ENCODE measurements at regions not wholly inside any gene's neighbourhood (a gene's known extent, or its start where the extent isn't known, plus 50 kb on each side); places are given as distances from the start of the nearest gene placed in this dataset.
A peak's percentile ranks its signal among the peaks of the same experiment; 100 is the strongest.

GRCh38 chr12:5194306-5194705 lies 150.6 kb downstream of the KCNA5 start:
- no peak overlapping the region for H3K4me3 Mint-ChIP-seq
- H3K27me3 Mint-ChIP-seq, result no peaks in the 10 kb centered on the region
- H3K27ac Mint-ChIP-seq, result no peak overlapping the region
- H3K9me3 Mint-ChIP-seq, result no peaks in the 10 kb centered on the region
- H3K4me1 Mint-ChIP-seq, result no peaks in the 10 kb centered on the region
- H3K36me3 Mint-ChIP-seq (ENCODE audit: low read depth), result no peaks in the 10 kb centered on the region
- DNase-seq, result no peak
- intact Hi-C loops (cut with micrococcal nuclease), result no loop called here

DNA sequence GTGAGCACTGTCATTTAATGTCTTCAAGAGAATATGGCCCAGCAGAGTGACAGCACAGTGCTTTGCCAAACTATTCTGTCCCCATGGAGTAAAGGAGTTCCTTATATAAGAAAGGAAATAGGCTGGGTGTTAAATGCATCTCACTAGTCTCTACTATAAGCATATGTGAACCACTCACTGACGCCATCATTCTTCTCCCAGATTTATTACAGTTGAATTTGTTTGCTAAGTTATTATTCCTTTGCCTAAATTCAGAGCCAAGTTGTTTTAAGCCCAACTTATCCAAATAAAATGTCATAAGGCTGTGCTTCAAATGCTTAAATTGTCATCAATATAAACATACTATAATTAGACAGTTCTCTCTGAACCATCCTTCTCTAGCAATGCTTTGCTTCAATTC lies 151.6 kb downstream of the KCNA5 start:
- H3K27ac Mint-ChIP-seq, result no peak overlapping the region
- intact Hi-C loops (cut with micrococcal nuclease), result no loop called here

GRCh38 chr12:5195691-5196090 lies 152.0 kb downstream of the KCNA5 start:
- Mint-ChIP-seq H3K36me3 (ENCODE audit: low read depth) (no peaks in the 10 kb centered on the region), H3K4me3 (no peak overlapping the region), H3K27me3 (peaks cover 2% of the 10 kb centered on the region), H3K9me3 (no peaks in the 10 kb centered on the region), H3K4me1 (no peaks in the 10 kb centered on the region), H3K27ac (no peak overlapping the region)
- DNase-seq, result no peak
- intact Hi-C loops (cut with micrococcal nuclease), result no loop called here

More for the DNA sequence above, 151.6 kb downstream of the KCNA5 start:
- Mint-ChIP-seq H3K4me3 (no peak overlapping the region), H3K4me1 (no peaks in the 10 kb centered on the region), H3K9me3 (no peaks in the 10 kb centered on the region), H3K27me3 (peaks cover 2% of the 10 kb centered on the region), H3K36me3 (ENCODE audit: low read depth) (no peaks in the 10 kb centered on the region)
- DNase-seq, result no peak

GRCh38 chr12:5197131-5197530 lies 153.5 kb downstream of the KCNA5 start:
- peaks cover 2% of the 10 kb centered on the region for H3K27me3 Mint-ChIP-seq

GRCh38 chr12:5197656-5198055 lies 154.0 kb downstream of the KCNA5 start:
- H3K4me3 Mint-ChIP-seq, result no peak overlapping the region
- H3K9me3 Mint-ChIP-seq, result no peaks in the 10 kb centered on the region
- H3K27ac Mint-ChIP-seq, result no peak overlapping the region
- H3K36me3 Mint-ChIP-seq (ENCODE audit: low read depth), result no peaks in the 10 kb centered on the region
- intact Hi-C loops (cut with micrococcal nuclease), result no loop called here
- no peak for DNase-seq
- H3K4me1 Mint-ChIP-seq, result no peaks in the 10 kb centered on the region
- peaks cover 2% of the 10 kb centered on the region for H3K27me3 Mint-ChIP-seq

More at GRCh38 chr12:5197131-5197530, 153.5 kb downstream of the KCNA5 start:
- no peak for DNase-seq
- intact Hi-C loops (cut with micrococcal nuclease), result no loop called here
- Mint-ChIP-seq H3K36me3 (ENCODE audit: low read depth) (no peaks in the 10 kb centered on the region), H3K4me3 (no peak overlapping the region), H3K27ac (no peak overlapping the region), H3K9me3 (no peaks in the 10 kb centered on the region), H3K4me1 (no peaks in the 10 kb centered on the region)

GRCh38 chr12:5200278-5201087 lies 156.8 kb downstream of the KCNA5 start:
- intact Hi-C loops (cut with micrococcal nuclease), result no loop called here
- peak; percentile 61 for DNase-seq
- H3K27ac Mint-ChIP-seq, result no peak overlapping the region

GRCh38 chr12:5201554-5202218 lies 158.0 kb downstream of the KCNA5 start:
- Mint-ChIP-seq H3K27me3 (peaks cover 2% of the 10 kb centered on the region), H3K36me3 (ENCODE audit: low read depth) (no peaks in the 10 kb centered on the region), H3K4me3 (no peak overlapping the region), H3K9me3 (no peaks in the 10 kb centered on the region), H3K4me1 (no peaks in the 10 kb centered on the region), H3K27ac (no peak overlapping the region)
- intact Hi-C loops (cut with micrococcal nuclease), result no loop called here
- no peak for DNase-seq

More at GRCh38 chr12:5200278-5201087, 156.8 kb downstream of the KCNA5 start:
- H3K4me3 Mint-ChIP-seq, result no peak overlapping the region
- H3K4me1 Mint-ChIP-seq, result no peaks in the 10 kb centered on the region
- H3K9me3 Mint-ChIP-seq, result no peaks in the 10 kb centered on the region
- H3K36me3 Mint-ChIP-seq (ENCODE audit: low read depth), result no peaks in the 10 kb centered on the region
- H3K27me3 Mint-ChIP-seq, result peaks cover 2% of the 10 kb centered on the region

- H3K4me1 Mint-ChIP-seq, result no peaks in the 10 kb centered on the region
- intact Hi-C loops (cut with micrococcal nuclease), result no loop called here
Observed at GRCh38 chr12:5203274-5203673, 159.6 kb downstream of the KCNA5 start.

DNA sequence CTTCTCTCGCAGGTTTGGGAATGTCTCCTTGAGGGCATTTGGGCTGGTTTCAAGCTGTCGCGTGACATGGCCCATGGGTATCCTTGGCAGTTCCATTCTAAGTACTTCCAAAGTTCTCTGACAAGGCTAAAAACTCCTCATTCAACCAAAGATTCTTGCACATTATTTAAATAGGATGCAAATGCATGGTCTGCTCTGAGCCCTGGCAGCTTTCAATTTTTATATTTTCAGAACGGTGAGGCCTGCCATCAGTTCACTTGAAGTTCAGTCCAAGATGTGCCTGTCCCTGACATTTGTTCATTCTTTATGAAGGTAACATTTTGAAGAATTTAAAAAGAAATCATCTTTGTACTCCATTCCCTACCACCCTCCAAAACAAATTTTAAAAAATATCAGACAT lies 160.0 kb downstream of the KCNA5 start:
- DNase-seq, result no peak
- Mint-ChIP-seq H3K27me3 (peaks cover 2% of the 10 kb centered on the region), H3K4me1 (no peaks in the 10 kb centered on the region), H3K27ac (no peak overlapping the region), H3K9me3 (no peaks in the 10 kb centered on the region), H3K36me3 (ENCODE audit: low read depth) (no peaks in the 10 kb centered on the region), H3K4me3 (no peak overlapping the region)
- intact Hi-C loops (cut with micrococcal nuclease), result no loop called here

More at GRCh38 chr12:5203274-5203673, 159.6 kb downstream of the KCNA5 start:
- no peak overlapping the region for H3K4me3 Mint-ChIP-seq
- H3K9me3 Mint-ChIP-seq, result no peaks in the 10 kb centered on the region
- H3K36me3 Mint-ChIP-seq (ENCODE audit: low read depth), result no peaks in the 10 kb centered on the region
- no peak for DNase-seq
- H3K27ac Mint-ChIP-seq, result no peak overlapping the region
- peaks cover 2% of the 10 kb centered on the region for H3K27me3 Mint-ChIP-seq

- no peak overlapping the region for H3K27ac Mint-ChIP-seq
- H3K9me3 Mint-ChIP-seq, result no peaks in the 10 kb centered on the region
- no peak for DNase-seq
- H3K4me1 Mint-ChIP-seq, result no peaks in the 10 kb centered on the region
- intact Hi-C loops (cut with micrococcal nuclease), result no loop called here
- H3K4me3 Mint-ChIP-seq, result no peak overlapping the region
- H3K36me3 Mint-ChIP-seq (ENCODE audit: low read depth), result no peaks in the 10 kb centered on the region
- peaks cover 2% of the 10 kb centered on the region for H3K27me3 Mint-ChIP-seq
Observed at GRCh38 chr12:5204271-5204670, 160.6 kb downstream of the KCNA5 start.

- no peaks in the 10 kb centered on the region for H3K9me3 Mint-ChIP-seq
- no peak for DNase-seq
- H3K4me1 Mint-ChIP-seq, result no peaks in the 10 kb centered on the region
- H3K27me3 Mint-ChIP-seq, result no peaks in the 10 kb centered on the region
- H3K36me3 Mint-ChIP-seq (ENCODE audit: low read depth), result no peaks in the 10 kb centered on the region
- no peak overlapping the region for H3K27ac Mint-ChIP-seq
- H3K4me3 Mint-ChIP-seq, result no peak overlapping the region
- intact Hi-C loops (cut with micrococcal nuclease), result no loop called here
Observed at GRCh38 chr12:5204831-5205230, 161.2 kb downstream of the KCNA5 start.

GRCh38 chr12:5206401-5207175 lies 162.9 kb downstream of the KCNA5 start:
- H3K4me1 Mint-ChIP-seq, result no peaks in the 10 kb centered on the region
- no peaks in the 10 kb centered on the region for H3K9me3 Mint-ChIP-seq
- no peaks in the 10 kb centered on the region for H3K36me3 Mint-ChIP-seq (ENCODE audit: low read depth)
- H3K27ac Mint-ChIP-seq, result no peak overlapping the region
- H3K4me3 Mint-ChIP-seq, result no peak overlapping the region
- no peak for DNase-seq
- no peaks in the 10 kb centered on the region for H3K27me3 Mint-ChIP-seq
- intact Hi-C loops (cut with micrococcal nuclease), result no loop called here

GRCh38 chr12:5210179-5210922 lies 166.7 kb downstream of the KCNA5 start:
- no peaks in the 10 kb centered on the region for H3K27me3 Mint-ChIP-seq

More at GRCh38 chr12:5210179-5210922, 166.7 kb downstream of the KCNA5 start:
- H3K36me3 Mint-ChIP-seq (ENCODE audit: low read depth), result no peaks in the 10 kb centered on the region
- H3K9me3 Mint-ChIP-seq, result no peaks in the 10 kb centered on the region
- DNase-seq, result no peak
- intact Hi-C loops (cut with micrococcal nuclease), result no loop called here
- no peak overlapping the region for H3K4me3 Mint-ChIP-seq
- no peak overlapping the region for H3K27ac Mint-ChIP-seq
- no peaks in the 10 kb centered on the region for H3K4me1 Mint-ChIP-seq

All from activated CD4-positive, alpha-beta T cell treated with anti-CD3 and anti-CD28 coated beads, Interleukin-2, amount 10 ng/mL, durations not matched to agents 24 days and 14 days (primary cell).